ENCODE measurements at regions not wholly inside any gene's neighbourhood (a gene's known extent, or its start where the extent isn't known, plus 50 kb on each side); places are given as distances from the start of the nearest gene placed in this dataset.

DNA sequence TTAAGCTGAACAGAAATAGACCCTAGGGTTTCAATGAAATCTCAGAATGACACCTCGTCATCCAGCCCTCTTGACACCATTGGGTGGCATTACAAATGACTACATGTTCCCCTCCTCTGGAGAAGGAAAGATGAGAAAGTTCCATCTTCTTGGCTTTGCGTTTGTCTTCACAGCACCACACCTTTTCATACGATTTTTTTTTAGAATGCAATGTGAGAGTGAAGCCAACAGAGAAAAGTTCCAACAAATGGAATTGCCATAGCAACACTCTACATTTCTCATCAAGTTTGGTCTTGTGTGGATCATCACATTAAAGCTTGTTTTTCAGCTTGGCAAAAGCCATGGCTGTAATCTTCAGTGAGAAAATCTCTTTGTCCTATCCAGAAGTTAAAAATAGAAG, 183.4 kb upstream of the SNX7 start:
- DNase-seq, result no peak

DNA sequence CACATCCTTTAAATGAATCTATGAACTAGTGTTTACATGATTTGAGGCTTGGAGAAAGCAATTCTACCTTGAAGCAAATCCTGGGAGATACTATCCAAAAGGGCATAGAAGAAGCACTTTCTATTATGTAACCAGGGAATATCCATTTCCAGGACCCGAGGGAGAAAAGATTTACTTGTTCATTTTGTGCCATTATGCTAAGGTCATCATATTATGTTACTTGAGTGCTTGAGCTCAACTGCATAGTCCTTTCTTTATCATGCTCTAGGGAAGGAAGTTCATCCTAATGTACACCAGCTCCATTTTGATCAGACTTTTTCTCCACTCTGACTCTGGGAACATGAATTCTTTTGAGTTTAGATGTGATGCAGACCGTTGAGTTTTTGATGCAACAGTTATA, 188.6 kb upstream of the SNX7 start:
- no peak for DNase-seq

DNA sequence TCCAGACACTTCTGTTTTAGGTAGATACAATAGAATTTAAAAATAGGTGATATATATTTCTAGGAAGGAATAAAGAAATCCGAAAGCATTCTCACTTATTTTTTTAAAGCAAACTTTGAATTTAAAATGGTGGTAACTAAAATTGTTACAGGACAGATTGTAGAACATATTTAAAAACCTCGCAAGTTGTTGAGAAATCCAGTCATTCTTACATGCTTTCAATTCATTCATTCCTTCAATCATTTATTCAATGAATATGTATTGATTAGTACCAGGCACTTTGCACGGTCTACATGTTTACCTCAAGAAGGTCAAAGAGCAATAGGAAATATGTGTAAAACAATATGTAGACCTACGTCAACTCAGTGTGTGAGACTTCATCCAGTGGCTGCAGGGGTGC, 189.9 kb upstream of the SNX7 start:
- no peak for DNase-seq

DNA sequence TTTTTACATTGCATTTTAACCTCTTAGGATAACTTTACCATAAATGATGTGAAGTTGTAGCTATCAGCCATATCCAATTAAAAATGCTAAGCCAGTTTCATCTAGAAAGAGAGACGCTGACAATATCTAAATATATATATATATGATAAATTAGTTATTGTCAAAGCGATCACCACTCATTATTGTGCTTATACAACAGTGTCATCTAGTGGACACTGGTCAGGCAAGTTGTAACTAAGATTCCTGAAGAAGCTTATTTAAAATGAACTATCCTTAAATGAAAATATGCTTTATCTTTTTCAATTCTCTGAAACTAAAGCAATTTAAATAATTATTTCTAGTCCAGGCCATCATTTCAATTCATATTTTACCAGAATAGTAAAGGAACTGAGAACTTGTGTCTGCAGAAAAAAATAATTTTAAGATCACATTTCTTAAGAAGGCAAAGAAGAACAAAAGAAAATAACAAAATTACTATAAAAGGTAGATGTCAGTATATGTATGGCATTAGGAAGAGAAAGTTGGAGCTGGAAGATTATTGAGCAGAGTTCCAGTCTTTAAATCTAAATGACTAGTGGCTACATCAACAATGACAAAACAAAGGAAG, 193.3 kb upstream of the SNX7 start:
- DNase-seq, result no peak

DNA sequence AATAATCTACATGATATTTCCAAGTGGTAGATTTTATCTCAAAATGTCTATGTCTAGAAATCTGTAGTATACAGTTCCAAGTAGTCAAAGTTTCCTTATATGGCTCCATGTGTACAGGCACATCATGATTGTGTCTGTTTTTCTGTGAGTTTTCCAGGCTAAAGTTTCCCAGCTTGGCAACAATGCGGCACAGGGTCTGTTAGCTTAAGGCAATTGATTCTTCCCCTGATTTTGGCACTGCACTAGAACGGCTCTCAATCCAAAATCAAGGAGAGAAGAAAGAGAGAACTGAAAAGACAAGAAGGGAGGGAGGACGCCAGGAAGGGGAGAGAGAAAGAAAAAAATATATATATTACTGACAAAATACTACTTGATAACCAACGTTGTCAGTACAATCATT, 193.9 kb upstream of the SNX7 start:
- DNase-seq, result no peak

DNA sequence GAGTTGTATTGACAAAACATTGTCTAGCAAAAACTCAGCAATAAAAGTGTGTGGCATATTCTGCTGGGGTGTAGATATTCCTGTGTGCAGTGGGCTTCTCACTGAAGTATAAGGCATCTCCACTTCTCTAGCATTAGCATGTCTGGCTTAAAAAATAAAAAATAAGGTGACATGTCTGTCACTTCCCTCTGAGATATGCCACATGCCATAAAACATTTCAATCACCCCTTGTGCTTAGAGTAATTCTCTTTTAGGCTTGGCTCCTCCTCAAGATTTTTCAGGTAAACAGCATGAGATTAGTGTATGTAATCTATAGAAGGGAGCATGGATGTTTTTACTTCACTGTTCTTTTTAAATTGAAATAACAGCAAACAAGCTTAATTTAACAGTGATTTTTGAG, 194.4 kb upstream of the SNX7 start:
- no peak for DNase-seq

DNA sequence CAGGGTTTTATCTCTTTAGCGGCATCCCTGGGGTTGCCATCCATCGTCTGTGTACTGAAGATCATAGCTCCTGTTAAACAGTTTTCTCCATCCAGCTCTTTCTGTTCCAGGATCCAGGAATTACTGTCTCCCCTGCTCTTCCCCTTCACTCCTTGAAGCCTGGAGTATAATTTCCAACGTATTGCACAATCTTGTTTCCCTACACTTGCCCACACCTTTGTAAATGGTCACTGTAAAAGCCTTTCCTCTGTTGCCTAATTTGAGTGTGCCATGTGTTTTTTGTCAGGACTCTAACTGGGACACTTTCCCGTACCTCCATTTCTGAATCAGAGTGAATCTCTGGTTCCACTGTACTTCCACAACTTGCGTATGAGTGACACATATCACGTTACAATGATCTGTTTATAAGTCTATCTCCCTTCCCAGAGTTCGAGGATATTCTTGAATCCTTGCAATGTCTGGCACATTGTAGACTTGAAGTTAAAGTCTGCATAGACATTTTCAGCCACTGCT, 199.6 kb upstream of the SNX7 start:
- no peak for DNase-seq

DNA sequence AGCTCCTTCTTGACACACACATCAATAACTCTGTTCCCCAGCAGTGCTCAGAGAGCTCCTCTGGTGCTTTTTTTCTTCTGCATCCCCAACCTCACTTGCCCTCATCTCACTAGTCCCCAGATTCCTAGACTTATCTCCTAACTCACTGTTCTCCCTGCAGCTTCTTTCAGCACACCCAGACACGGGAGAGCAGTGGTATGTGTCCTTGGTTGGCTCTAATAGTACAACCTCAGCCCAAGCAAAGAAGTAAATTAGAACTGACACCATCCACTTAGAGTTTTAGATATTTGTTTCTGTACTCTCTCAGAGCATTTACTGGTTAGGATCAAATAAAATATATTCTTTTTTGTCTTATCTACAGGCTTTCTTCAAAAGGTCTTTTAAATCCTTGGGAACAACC, 201.4 kb upstream of the SNX7 start:
- DNase-seq, result no peak

DNA sequence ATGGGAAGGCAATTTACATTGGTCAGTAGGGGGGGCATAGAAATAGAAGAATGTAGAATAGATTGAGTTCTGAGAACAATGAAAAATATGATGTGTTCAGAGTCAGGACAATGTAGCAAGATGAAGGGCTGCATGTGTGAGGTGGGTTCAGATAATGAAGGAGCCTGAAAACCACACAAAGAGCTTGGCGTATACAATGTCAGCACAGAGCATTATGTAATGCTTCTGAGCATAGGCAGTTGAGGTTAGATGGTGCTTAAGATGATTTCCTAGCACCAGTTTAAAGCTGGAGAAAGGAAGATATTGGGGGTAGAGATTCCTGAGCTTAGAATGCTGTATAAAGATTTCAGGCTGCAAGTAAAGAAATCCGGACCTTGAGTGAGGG, 202.0 kb upstream of the SNX7 start:
- no peak for DNase-seq

DNA sequence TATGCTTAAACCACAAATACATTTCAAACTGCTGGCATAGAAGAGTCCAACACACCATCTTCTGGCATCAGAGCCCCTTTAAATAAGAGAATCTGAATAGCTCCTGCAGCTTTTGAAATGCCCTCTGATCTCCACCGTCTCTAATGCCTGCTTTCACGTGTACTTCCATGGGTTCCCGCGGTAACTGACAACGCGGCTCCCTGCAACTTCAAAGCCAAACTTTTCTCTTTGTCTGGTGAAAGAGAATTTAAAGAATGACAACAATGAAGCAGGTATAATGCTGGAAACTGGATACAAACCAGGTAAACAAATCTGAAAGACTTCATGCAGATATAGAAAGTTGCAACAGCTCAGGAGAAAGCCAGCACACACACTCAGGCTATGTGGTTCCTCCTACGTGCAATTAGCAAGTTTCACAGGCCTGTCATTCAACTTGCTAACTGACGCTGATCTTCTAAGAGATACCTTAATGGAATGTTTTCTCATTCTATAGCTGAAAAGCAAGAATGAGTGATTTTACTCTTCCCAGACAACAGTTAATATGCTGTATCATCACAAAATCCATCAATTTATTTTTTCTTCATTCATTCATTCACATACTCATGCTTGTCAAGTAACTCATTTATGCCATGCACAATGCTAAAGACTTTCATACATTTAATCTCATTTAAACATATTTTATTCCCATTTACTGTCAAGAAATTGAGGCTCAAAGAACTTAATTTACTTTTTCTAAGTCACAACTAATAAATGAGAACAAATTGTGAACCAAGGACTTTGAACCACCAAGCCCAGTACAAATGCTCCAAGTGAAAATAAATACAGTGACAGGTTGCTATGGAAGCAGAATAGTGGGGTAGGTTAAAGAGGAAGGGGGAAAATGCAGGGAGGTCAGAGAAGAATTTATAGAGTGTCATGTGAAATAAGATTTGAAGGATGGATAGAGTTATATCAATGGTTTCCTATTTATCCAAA, 202.7 kb upstream of the SNX7 start:
- DNase-seq, result no peak

DNA sequence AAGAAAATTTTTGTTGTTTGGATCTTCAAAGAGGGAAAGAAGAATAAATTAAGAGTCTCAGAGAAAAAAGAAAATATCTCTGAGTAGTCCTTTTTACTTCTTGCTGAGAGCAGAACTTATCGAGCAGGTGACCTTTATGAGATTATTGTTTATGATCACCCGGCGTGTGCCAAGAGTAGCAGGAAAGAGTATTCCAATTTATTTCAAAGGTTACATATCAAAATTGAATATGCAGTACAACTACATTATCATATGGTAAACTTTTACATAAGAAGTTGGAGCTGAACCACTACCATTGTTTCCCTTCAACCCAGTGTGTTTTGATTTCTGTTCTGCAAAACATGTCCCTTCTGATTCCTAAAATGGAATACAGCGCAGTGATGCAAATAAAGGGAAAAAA, 204.3 kb upstream of the SNX7 start:
- no peak for DNase-seq

DNA sequence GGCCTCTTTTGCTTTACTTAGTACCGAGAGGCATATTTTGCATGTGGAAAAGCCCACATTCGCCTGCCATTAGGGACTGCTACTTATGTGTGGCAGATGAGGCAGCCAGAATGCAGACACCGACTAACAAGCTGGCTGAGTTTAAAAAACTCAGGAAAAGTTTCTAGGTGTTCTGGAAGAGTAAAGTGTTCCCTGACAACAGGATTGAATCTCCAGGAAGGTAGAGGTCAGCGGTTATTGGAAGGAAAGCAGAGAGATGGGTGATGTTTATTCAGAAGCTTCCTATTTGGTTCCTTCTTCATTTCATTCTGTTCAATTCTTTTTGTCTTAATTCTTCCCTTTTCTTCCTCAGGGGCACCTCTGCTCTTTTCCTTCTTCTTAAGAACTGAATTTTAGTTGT, 206.9 kb upstream of the SNX7 start:
- DNase-seq, result no peak

DNA sequence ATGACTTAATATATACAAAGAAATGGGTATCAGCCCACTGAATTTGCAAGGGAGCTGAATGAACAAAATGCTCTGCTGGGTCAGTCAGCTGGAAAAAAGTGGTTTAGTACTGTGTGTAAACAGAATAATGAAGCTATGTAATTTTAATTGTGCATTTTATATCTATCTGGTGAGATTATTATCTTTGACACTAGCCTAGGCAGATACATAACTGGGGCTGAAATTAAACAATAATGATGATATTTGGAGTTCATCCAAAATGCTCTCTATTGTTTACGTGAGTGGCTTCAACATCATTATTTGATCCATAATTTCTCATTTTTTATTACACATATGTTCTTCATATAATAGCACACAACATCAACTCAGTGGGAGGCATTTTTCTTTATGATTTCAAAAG, 208.5 kb upstream of the SNX7 start:
- DNase-seq, result peak; percentile 62

DNA sequence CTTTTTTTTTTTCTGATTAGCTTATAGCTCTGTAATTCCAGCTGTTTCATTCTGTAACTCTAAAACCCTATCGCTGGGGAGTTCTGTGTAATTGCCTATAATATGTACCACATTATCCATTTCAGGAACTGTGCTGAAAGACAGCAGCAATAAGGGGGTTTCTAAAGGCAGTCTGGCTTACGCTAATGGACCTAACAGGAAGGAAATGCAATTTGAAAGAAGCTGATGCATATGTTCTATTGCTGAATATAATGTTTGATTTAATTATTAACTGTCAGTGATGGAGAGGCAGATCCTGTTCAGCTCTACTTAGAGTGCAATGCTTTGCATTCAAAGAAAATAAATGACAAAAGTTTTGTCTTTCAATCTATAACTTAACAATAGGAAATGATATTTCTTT, 209.4 kb upstream of the SNX7 start:
- DNase-seq, result no peak

DNA sequence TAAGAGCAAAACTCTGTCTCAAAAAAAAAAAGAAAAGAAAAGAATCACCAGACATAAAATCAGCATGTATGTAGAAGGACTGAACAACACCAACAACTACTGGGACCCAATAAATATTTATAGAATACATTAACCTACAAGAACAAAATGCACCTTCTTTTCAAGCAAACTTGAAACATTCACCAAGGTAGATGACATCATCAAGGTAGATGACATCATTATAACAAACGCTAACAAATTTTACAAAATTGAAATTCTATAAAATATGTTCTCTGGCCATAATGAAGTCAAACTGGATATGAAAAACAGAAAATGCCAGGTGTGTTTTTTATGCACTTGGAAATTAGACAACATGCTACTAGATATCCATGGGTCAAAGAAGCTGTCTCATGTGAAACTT, 220.2 kb upstream of the SNX7 start:
- DNase-seq, result no peak

DNA sequence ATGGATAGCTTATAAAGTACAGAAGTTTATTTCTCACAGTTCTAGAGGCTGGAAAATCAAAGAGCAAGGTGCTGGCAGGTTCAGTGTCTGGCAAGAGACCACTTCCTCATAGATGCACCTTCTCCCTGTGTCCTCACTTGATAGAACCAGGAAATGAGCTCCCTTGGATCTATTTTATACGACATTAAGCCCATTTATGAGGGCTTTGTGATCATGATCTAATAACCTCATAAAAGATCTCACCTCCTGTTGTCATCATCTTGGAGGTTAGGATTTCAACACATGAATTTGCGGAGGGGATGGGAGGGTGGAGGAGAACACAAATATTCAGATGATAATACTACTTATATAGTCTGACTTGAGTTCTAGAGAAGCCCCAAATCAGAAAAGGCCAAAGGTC, 222.1 kb upstream of the SNX7 start:
- DNase-seq, result no peak

DNA sequence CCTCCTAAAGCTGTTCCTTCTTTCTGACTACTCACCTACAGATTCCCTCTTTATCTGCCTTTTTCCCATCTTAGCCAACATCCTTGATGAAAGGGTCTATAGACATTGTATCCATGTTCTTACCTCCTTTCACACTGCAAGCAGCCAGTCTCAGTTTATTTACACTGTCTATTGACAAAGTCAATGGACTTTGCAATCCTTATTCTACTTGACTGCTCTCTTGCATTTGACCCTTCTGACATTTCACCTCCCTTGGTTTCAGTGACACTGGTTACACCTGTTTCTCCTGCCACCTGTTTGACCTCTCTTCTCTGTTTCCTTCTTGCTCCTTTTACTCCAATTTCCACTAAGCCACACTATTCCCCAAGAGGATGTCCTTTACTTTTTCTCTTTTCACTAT, 224.0 kb upstream of the SNX7 start:
- DNase-seq, result no peak

DNA sequence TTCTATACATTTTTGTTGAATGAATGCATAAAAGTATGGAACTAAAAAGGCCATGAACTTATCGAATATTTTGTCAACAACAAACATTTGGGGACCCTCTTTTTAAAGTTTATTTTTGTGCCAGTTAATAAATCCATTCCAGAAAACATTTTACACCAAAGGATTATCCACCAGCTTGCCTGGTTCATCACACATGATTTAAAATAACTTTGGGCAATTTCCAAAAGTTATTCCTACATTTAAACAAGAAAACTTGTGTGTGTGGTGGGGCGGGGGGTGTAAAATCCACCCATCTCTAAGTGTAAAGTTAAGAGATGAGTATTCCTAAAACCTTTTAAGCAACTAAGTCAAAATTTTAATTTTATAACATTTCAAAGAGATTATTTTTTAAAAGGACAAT, 224.5 kb upstream of the SNX7 start:
- no peak for DNase-seq

DNA sequence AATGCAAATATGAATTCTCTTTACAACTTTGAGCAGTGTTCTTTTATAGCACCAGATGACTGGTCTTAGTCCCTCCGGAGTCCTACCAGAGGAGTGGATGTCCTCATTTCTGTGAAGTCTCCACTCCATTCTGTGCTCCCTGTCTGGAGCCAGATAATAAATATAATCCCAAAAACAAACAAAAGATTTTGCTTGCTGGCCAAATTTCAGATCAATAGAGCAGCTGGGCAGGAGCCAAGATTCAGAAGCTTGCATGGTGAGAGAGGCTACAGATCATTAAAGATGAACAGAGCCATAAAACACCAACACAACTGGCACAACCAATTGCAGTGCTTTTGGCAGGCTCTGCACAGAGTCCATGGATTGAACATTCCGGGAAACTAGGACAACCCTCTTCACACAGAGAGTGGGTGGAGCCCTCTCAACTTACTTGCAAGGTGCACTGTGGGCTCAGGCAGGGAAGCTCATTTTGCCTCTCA, 231.5 kb upstream of the SNX7 start:
- peak; percentile 28 for DNase-seq

DNA sequence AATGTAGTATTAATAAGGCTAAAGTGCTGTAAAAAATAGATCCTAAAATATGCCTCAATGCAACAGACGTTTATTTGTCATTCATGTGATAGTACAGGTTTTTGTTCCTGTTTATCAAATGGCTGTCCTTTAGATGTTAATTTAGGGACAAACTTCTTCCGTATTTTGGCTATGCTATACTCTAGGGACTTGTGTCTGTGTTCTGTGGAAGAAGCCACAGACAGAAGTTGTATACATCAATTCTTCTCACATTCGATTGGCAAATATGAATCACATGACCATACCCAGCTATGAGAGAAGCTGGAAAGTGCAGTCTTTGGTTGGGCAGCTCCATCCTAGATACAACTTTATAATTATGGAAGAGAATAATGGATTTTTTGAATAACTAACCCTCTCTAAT, 232.7 kb upstream of the SNX7 start:
- no peak for DNase-seq

DNA sequence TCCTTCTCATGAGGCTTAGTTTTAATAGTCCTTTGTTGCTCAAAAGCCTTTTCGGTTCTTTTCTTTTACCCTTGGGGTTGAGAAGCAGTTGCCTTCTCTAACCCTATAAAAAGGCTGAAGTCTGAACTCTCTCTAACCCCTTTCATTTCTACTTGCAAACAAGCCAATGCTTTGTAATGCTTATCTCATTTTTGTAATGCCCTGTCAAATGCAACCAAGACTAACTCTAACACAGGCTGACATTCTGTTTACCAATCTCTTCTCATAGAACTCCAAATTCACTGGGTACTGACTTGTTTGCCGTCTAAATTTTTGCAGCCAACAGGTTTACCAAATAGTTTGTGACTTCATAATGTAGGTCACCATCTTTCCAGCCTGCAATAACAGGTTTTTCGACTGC, 233.9 kb upstream of the SNX7 start:
- no peak for DNase-seq

DNA sequence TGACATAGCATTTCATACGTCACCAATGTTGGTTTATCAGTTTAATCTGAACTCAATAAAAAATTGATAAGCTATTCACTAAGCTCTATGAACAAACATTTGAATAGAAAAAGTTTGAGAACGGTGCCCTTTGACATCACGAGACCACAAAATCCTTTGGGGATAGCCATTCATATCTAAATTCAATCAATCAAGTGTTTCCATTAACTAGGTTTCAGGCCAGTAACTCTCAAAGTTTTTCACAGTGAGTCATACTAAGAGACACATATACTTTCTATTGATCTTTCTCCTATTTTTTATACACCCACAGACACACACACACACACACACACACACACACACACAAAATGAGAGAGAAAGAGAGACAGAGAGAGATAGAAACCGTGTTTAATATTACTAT, 235.4 kb upstream of the SNX7 start:
- DNase-seq, result no peak

DNA sequence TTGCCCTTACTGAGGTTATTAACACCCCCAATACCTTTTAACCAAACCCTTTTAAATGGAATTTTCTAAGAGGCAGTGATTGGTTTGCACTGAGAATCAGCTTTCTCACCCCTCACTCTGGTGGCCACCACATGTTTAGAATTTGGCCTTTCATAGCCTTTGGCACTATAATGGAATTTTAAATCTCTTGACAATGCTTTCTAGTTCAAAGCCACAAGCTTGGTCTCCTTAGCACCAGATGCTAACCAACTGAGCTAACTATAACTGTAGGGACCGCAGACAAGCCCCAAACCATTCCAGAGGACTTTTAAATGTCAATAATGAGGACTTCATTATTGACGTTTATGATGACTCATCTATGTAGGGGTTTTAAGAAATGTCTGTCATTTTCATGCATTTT, 238.7 kb upstream of the SNX7 start:
- no peak for DNase-seq

DNA sequence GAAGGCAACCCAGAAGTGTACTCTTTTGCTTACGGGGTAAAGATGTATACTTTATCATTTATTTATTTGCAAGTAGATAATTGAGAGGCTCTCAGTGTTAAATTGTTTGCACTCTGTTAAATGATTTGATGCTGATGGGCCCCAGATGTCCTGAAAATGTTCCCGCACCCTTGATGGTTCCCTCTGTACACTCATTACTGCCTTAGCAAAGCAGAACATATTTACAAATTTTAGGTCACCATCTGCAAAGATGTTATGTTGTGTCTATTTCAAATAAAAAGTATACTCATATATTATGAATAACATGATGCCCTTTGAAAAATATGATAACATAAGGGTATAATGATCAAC, 240.5 kb upstream of the SNX7 start:
- DNase-seq, result no peak

All from NCI-H1417 treated with DMSO at 0.1 percent for 48 hours (cell line).